Endothelial cell of umbilical vein (primary cell): ENCODE measurements at regions not wholly inside any gene's neighbourhood (a gene's known extent, or its start where the extent isn't known, plus 50 kb on each side); places are given as distances from the start of the nearest gene placed in this dataset.
"Not testable (repeated sequence)": the region's sequence is repeated elsewhere in the genome, so short reads cannot be mapped to it uniquely, and the experiment has no call there.

Source experiments
- BruUV-seq: library from RNA; stranded (reverse); fragments of 400-500 nt; replicated peaks from 2 replicates; lab custom pipeline; 2021; lab: Mats Ljungman, UMichigan
- CTCF ChIA-PET: fragments of 300-600, 350-600 bp; sonication (Branson Sonifier 250); formaldehyde crosslinking; loops from one replicate; lab custom pipeline; 2021; ENCODE audit warnings: antibody characterized with exemption, inconsistent platforms; lab: Charles Lee
- POLR2A ChIA-PET: fragments of 300-600, 350-600 bp; sonication (Branson Sonifier 250); formaldehyde crosslinking; loops from one replicate; lab custom pipeline; 2021; ENCODE audit warnings: antibody characterized with exemption, inconsistent platforms; lab: Charles Lee
- DNase-seq: peaks from one replicate; pipeline ENCODE4 v3.0.0-alpha.2; 2011; ENCODE audit warnings: low read depth, low spot score
- FAIRE-seq: peaks from 2 replicates; lab custom pipeline; 2011; peaks lifted over from hg19 to GRCh38; lab: Jason Lieb, UNC
- H2AFZ ChIP-seq: 2 replicates; pipeline ENCODE4 v1.6.0; 2012; ENCODE audit warnings: low read depth, low read length, control low read depth, inconsistent platforms
- H3K27ac ChIP-seq: 2 replicates; pipeline ENCODE4 v1.5.1; 2011; ENCODE audit warnings: low read depth, mild to moderate bottlenecking, control low read depth, low read length, moderate library complexity; ENCODE audit not compliant: insufficient read depth
- H3K27me3 ChIP-seq, 2 experiments: 2 replicates each; pipeline versions ENCODE4 v1.6.0 to v1.6.1; 2011; ENCODE audit warnings: low read length in 2 of 2, mixed read lengths in 1 of 2; ENCODE audit not compliant: control insufficient read depth in 2 of 2, insufficient read depth in 2 of 2
- H3K36me3 ChIP-seq, 2 experiments: 2 replicates in 1 of 2; 3 replicates in 1 of 2; pipeline ENCODE4 v1.5.1; 2011; ENCODE audit warnings: low read length in 2 of 2, mild to moderate bottlenecking in 1 of 2, moderate library complexity in 1 of 2; ENCODE audit not compliant: control insufficient read depth in 2 of 2, insufficient read depth in 2 of 2; ENCODE audit errors: extremely low read depth in 1 of 2
- H3K4me1 ChIP-seq: 3 replicates; pipeline ENCODE4 v1.5.1; 2011; ENCODE audit warnings: mild to moderate bottlenecking, low read length; ENCODE audit not compliant: control insufficient read depth, insufficient read depth; ENCODE audit errors: extremely low read depth
- H3K4me2 ChIP-seq: 2 replicates; pipeline ENCODE4 v1.6.1; 2011; ENCODE audit warnings: low read length, control low read depth, mixed read lengths; ENCODE audit not compliant: insufficient read depth
- H3K4me3 ChIP-seq, 3 experiments: fragments of 200-600 bp in 1 of 3; sonication (generic), shearing (Covaris generic) in 1 of 3; replicated peaks in 1 of 3; 2 replicates each; pipeline ENCODE4 v1.5.1; 2011 to 2016; ENCODE audit warnings: control low read depth in 3 of 3, low read length in 3 of 3, mild to moderate bottlenecking in 2 of 3, inconsistent platforms in 1 of 3, low read depth in 1 of 3, moderate library complexity in 1 of 3; ENCODE audit not compliant: insufficient read depth in 1 of 3
- H3K79me2 ChIP-seq: 2 replicates; pipeline ENCODE4 v1.6.0; 2012; ENCODE audit warnings: low read length, inconsistent platforms; ENCODE audit not compliant: control insufficient read depth, insufficient read depth
- H3K9ac ChIP-seq: replicated peaks from 2 replicates; pipeline ENCODE3; 2011; ENCODE audit warnings: low read length, control low read depth; ENCODE audit not compliant: insufficient read depth; ENCODE audit errors: extremely low read depth
- H3K9me1 ChIP-seq: replicated peaks from 3 replicates; pipeline ENCODE4 v1.6.0; 2011; ENCODE audit warnings: mild to moderate bottlenecking, low read length; ENCODE audit not compliant: control insufficient read depth, insufficient read depth; ENCODE audit errors: extremely low read depth
- H3K9me3 ChIP-seq: replicated peaks from 2 replicates; pipeline ENCODE4 v1.5.1; 2012; ENCODE audit warnings: low read length, inconsistent platforms; ENCODE audit not compliant: control insufficient read depth, insufficient read depth
- H4K20me1 ChIP-seq: replicated peaks from 2 replicates; pipeline ENCODE3; 2011; ENCODE audit warnings: mild to moderate bottlenecking, low read length; ENCODE audit not compliant: control insufficient read depth, insufficient read depth; ENCODE audit errors: extremely low read depth
- EZH2 ChIP-seq: IDR thresholded peaks from 2 replicates; pipeline ENCODE4 v1.6.1; 2012; ENCODE audit warnings: borderline replicate concordance, low read depth, mild to moderate bottlenecking, moderate library complexity, low read length, inconsistent platforms; ENCODE audit not compliant: severe bottlenecking
- FOS ChIP-seq: IDR thresholded peaks from 2 replicates; pipeline ENCODE4 v1.6.1; 2011; ENCODE audit warnings: mild to moderate bottlenecking, low read length, moderate library complexity, borderline replicate concordance; ENCODE audit not compliant: insufficient read depth
- GATA2 ChIP-seq: IDR thresholded peaks from 2 replicates; pipeline ENCODE4 v1.7.0; 2011; ENCODE audit warnings: low read depth, mild to moderate bottlenecking, moderate library complexity, mixed read lengths, low read length; ENCODE audit not compliant: insufficient read length, insufficient read depth
- JUN ChIP-seq: IDR thresholded peaks from 2 replicates; pipeline ENCODE4 v1.6.1; 2011; ENCODE audit warnings: borderline replicate concordance, low read depth; ENCODE audit not compliant: insufficient read length, insufficient read depth
- MYC ChIP-seq: IDR thresholded peaks from one replicate; pipeline ENCODE4 v1.6.1; 2011; ENCODE audit warnings: mild to moderate bottlenecking, low read depth, low read length
- POLR2A ChIP-seq: IDR thresholded peaks from 2 replicates; pipeline ENCODE4 v1.6.1; 2012; ENCODE audit warnings: low read depth, mild to moderate bottlenecking, control low read depth, low read length
- POLR2AphosphoS5 ChIP-seq: IDR thresholded peaks from 2 replicates; pipeline ENCODE4 v1.6.1; 2012; ENCODE audit warnings: low read depth, mild to moderate bottlenecking, control low read depth, low read length, moderate library complexity; ENCODE audit not compliant: insufficient read depth
- dilution Hi-C: fragments of 300-500 bp; cut with MboI; formaldehyde crosslinking; loops from one replicate; pipeline ENCODE4 v1.15.0; 2019; ENCODE audit warnings: low sequenced_read_pairs; ENCODE audit not compliant: extremely low pct_ligation_motif_present
- intact Hi-C: fragments of 100-400 bp; cut with micrococcal nuclease; formaldehyde crosslinking; loops from one replicate; pipeline ENCODE4 v1.10.0; 2022
- TF ChIP-seq, protein P1 (sequence below), 2 donors: IDR thresholded peaks; 1 replicate in 1 of 2; 2 replicates in 1 of 2; pipeline ENCODE4 v1.5.1; 2011; ENCODE audit warnings: low read length in 2 of 2, mild to moderate bottlenecking in 2 of 2, moderate library complexity in 2 of 2, control low read depth in 1 of 2, inconsistent platforms in 1 of 2, low read depth in 1 of 2; ENCODE audit not compliant: insufficient read depth in 1 of 2; ENCODE audit errors: extremely low read depth in 1 of 2
- TF ChIP-seq, protein P2 (sequence below): IDR thresholded peaks from 2 replicates; pipeline ENCODE4 v1.6.1; 2011; ENCODE audit not compliant: insufficient read depth, insufficient read length

DNA sequence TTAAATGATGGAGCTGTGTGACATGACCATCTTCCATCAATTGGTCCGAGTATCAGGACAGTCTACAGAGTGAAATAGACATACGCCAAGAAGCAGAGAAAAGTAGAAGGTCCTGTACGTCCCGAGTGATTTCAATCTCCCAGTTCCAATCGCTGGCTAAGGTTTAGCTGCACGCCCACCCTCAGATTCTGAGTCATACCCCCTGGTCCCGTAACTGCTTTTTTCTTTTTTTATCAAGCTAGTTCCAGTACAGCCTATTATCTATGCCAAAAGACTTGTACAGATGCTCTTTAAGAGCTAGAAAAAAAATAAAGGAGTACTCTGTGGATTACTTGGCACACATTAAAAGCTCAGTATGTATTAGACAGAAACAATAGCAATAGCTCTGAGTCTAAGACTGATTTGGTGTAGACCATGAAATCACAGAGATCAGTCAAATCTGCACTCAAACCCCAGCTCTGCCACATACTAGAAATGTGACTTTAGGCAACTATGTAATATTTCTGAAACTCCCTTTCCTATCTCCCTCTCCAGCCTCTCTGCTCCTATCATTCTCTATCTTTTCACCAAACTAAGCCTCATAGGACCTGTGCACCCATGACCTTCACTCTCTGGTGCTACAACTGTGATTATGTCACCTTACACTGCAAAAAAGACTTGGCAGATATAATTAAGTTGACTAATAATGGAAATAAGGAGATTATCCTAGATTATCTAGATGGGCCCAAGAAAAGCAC lies 63.0 kb upstream of the SRRM3 start:
- CTCF ChIA-PET = interaction anchor here (1.2 to 1.8 kb wide), 2 partner anchors 16 to 71 kb away, joined by 5 to 6 read pairs; no protein-coding TSS in a partner anchor
- BruUV-seq, dilution Hi-C loops, H3K4me2 ChIP-seq, H3K9me1 ChIP-seq, H3K79me2 ChIP-seq, H3K9me3 ChIP-seq, H2AFZ ChIP-seq, H3K36me3 ChIP-seq, DNase-seq, H3K4me1 ChIP-seq, FAIRE-seq, H3K9ac ChIP-seq, H3K27ac ChIP-seq, H3K4me3 ChIP-seq, POLR2A ChIA-PET, intact Hi-C loops, H4K20me1 ChIP-seq: not testable (repeated sequence)
- peaks cover 15 to 16% of the 10 kb centered on the region in 2 experiments for H3K27me3 ChIP-seq

DNA sequence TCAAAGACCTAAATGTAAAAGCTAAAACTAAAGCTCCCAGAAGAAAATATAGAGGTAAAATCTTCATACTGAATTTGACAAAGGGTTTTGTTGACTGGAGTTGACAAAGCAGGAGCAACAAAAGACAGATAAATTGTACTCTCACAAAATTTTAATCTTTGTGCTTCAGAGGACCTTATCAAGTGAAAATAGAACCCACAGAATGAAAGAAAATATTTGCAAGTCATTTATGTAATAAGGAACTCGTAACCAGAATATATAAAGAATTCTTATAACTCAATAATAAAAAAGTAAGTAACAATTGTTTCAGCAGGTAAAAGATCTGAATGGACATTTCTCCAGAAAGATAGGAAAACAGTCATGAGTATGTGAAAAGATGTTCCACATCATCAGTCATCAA lies 62.0 kb upstream of the SRRM3 start:
- ChIA-PET POLR2A (no interaction called here), CTCF (no interaction called here)
- no peak overlapping the region for H3K9ac ChIP-seq
- no peak for DNase-seq
- H3K27ac ChIP-seq = no peak overlapping the region
- no TSS peak for BruUV-seq
- TF ChIP-seq GATA2 (no peak), POLR2A (no peak), EZH2 (no peak), JUN (no peak), POLR2AphosphoS5 (no peak), FOS (no peak), MYC (no peak)
- TF ChIP-seq, protein P1, sequence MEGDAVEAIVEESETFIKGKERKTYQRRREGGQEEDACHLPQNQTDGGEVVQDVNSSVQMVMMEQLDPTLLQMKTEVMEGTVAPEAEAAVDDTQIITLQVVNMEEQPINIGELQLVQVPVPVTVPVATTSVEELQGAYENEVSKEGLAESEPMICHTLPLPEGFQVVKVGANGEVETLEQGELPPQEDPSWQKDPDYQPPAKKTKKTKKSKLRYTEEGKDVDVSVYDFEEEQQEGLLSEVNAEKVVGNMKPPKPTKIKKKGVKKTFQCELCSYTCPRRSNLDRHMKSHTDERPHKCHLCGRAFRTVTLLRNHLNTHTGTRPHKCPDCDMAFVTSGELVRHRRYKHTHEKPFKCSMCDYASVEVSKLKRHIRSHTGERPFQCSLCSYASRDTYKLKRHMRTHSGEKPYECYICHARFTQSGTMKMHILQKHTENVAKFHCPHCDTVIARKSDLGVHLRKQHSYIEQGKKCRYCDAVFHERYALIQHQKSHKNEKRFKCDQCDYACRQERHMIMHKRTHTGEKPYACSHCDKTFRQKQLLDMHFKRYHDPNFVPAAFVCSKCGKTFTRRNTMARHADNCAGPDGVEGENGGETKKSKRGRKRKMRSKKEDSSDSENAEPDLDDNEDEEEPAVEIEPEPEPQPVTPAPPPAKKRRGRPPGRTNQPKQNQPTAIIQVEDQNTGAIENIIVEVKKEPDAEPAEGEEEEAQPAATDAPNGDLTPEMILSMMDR (IDR thresholded peaks at IDR 0.05; ENCODE audit: extremely low read depth in 1 of 2, insufficient read depth in 1 of 2, low read depth in 1 of 2, low read length in 2 of 2) = no peak
- TF ChIP-seq, protein P2, sequence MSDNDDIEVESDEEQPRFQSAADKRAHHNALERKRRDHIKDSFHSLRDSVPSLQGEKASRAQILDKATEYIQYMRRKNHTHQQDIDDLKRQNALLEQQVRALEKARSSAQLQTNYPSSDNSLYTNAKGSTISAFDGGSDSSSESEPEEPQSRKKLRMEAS = no peak
- H3K79me2 ChIP-seq = no peaks in the 10 kb centered on the region
- dilution Hi-C loops = no loop called here
- H2AFZ ChIP-seq = no peak overlapping the region
- H3K4me1 ChIP-seq = no peaks in the 10 kb centered on the region
- no peak for FAIRE-seq
- H3K27me3 ChIP-seq = peaks cover 11 to 16% of the 10 kb centered on the region in 2 experiments
- no peaks in the 10 kb centered on the region for H3K9me3 ChIP-seq
- intact Hi-C loops = no loop called here
- no peak overlapping the region for H3K4me2 ChIP-seq
- no peak overlapping the region for H3K4me3 ChIP-seq
- H4K20me1 ChIP-seq = no peaks in the 10 kb centered on the region
- no peaks in the 10 kb centered on the region for H3K9me1 ChIP-seq
- no peaks in the 10 kb centered on the region for H3K36me3 ChIP-seq
